Muscle of arm (tissue), 1 donor: ENCODE measurements at regions not wholly inside any gene's neighbourhood (a gene's known extent, or its start where the extent isn't known, plus 50 kb on each side); places are given as distances from the start of the nearest gene placed in this dataset.
"Not testable (repeated sequence)": the region's sequence is repeated elsewhere in the genome, so short reads cannot be mapped to it uniquely, and the experiment has no call there.

Source experiments
- DNase-seq: peaks from one replicate; pipeline ENCODE4 v3.0.0-alpha.2; 2013

- no peak for DNase-seq
Measured at GRCh38 chr3:150300852-150301517, 107.1 kb upstream of the TSC22D2 start.

- DNase-seq: no peak
Measured at GRCh38 chr3:150300388-150300787, 107.7 kb upstream of the TSC22D2 start.

- DNase-seq: no peak
Measured at GRCh38 chr3:150299201-150299600, 108.9 kb upstream of the TSC22D2 start.

- no peak for DNase-seq
Measured at GRCh38 chr3:150296966-150297365, 111.1 kb upstream of the TSC22D2 start.

GRCh38 chr3:150296123-150296735 is 111.9 kb upstream of the TSC22D2 start:
- DNase-seq: peak; percentile 31

- DNase-seq: peak; percentile 30
Measured at GRCh38 chr3:150293401-150294001, 114.6 kb upstream of the TSC22D2 start.

- DNase-seq: no peak
Measured at GRCh38 chr3:150292891-150293290, 115.2 kb upstream of the TSC22D2 start.

- DNase-seq: no peak
Measured at GRCh38 chr3:150291515-150291914, 116.6 kb upstream of the TSC22D2 start.

- DNase-seq: no peak
Measured at GRCh38 chr3:150286390-150287147, 121.5 kb upstream of the TSC22D2 start.

GRCh38 chr3:150285601-150286000 is 122.5 kb upstream of the TSC22D2 start:
- DNase-seq: no peak

- no peak for DNase-seq
Measured at GRCh38 chr3:150278843-150279381, 129.2 kb upstream of the TSC22D2 start.

GRCh38 chr3:150278195-150278594 is 129.9 kb upstream of the TSC22D2 start:
- no peak for DNase-seq

GRCh38 chr3:150277444-150277843 is 130.7 kb upstream of the TSC22D2 start:
- DNase-seq: no peak

- DNase-seq: no peak
Measured at GRCh38 chr3:150275941-150276340, 132.2 kb upstream of the TSC22D2 start.

GRCh38 chr3:150274372-150274771 is 133.7 kb upstream of the TSC22D2 start:
- DNase-seq: no peak

GRCh38 chr3:150273396-150273795 is 134.7 kb upstream of the TSC22D2 start:
- no peak for DNase-seq

- DNase-seq: no peak
Measured at GRCh38 chr3:150271591-150271960, 136.5 kb upstream of the TSC22D2 start.

- DNase-seq: no peak
Measured at GRCh38 chr3:150270883-150271590, 137.1 kb upstream of the TSC22D2 start.

- DNase-seq: not testable (repeated sequence)
Measured at GRCh38 chr3:150270444-150270843, 137.7 kb upstream of the TSC22D2 start.

GRCh38 chr3:150269526-150269925 is 138.6 kb upstream of the TSC22D2 start:
- DNase-seq: no peak
